ENCODE measurements at regions not wholly inside any gene's neighbourhood (a gene's known extent, or its start where the extent isn't known, plus 50 kb on each side); places are given as distances from the start of the nearest gene placed in this dataset.
"Not testable (repeated sequence)": the region's sequence is repeated elsewhere in the genome, so short reads cannot be mapped to it uniquely, and the experiment has no call there.

GRCh38 chr1:173392895-173393658 is 84.1 kb upstream of the PRDX6 start:
- H3K27ac ChIP-seq (ENCODE audit: low read depth in 1 of 2, low read length in 2 of 2): no peak overlapping the region
- H3K4me3 ChIP-seq (ENCODE audit: low read length): no peak overlapping the region
- no peaks in the 10 kb centered on the region for H3K36me3 ChIP-seq (ENCODE audit: insufficient read depth, low read length)
- no peaks in the 10 kb centered on the region for H3K27me3 ChIP-seq (ENCODE audit: control insufficient read depth in 1 of 2, insufficient read depth in 2 of 2, low read length in 2 of 2)
- Mint-ChIP-seq H3K36me3 (ENCODE audit: low read depth) (peaks cover 3% of the 10 kb centered on the region), H3K27me3 (no peaks in the 10 kb centered on the region), H3K4me1 (ENCODE audit: low read depth) (no peaks in the 10 kb centered on the region), H3K27ac (no peak overlapping the region), H3K4me3 (no peak overlapping the region), H3K9me3 (no peaks in the 10 kb centered on the region)
- no peak for TF ChIP-seq CTCF (IDR thresholded peaks at IDR 0.05)
- ChIA-PET CTCF (no interaction called here), POLR2A (no interaction called here)
- ATAC-seq (ENCODE audit: poor library complexity) (no peak), DNase-seq (no peak)
- intact Hi-C loops (cut with DNase I, micrococcal nuclease): no loop called here
- H3K4me1 ChIP-seq (ENCODE audit: insufficient read depth, low read length): no peaks in the 10 kb centered on the region
- H3K9me3 ChIP-seq (ENCODE audit: control insufficient read depth in 1 of 2, insufficient read depth in 1 of 2, low read length in 2 of 2): no peaks in the 10 kb centered on the region

- no peaks in the 10 kb centered on the region for H3K4me1 Mint-ChIP-seq (ENCODE audit: low read depth)
- TF ChIP-seq CTCF (IDR thresholded peaks at IDR 0.05): no peak
Observed at GRCh38 chr1:173393659-173394000, 83.5 kb upstream of the PRDX6 start.

GRCh38 chr1:173394813-173395212 is 82.3 kb upstream of the PRDX6 start:
- H3K27ac ChIP-seq (ENCODE audit: low read depth in 1 of 2, low read length in 2 of 2); H3K4me3 Mint-ChIP-seq; H3K4me1 ChIP-seq (ENCODE audit: insufficient read depth, low read length); ATAC-seq (ENCODE audit: poor library complexity); H3K27me3 ChIP-seq (ENCODE audit: control insufficient read depth in 1 of 2, insufficient read depth in 2 of 2, low read length in 2 of 2); H3K4me3 ChIP-seq (ENCODE audit: low read length); H3K27me3 Mint-ChIP-seq; DNase-seq; POLR2A ChIA-PET; H3K27ac Mint-ChIP-seq; H3K9me3 ChIP-seq (ENCODE audit: control insufficient read depth in 1 of 2, insufficient read depth in 1 of 2, low read length in 2 of 2); H3K9me3 Mint-ChIP-seq; intact Hi-C loops (cut with DNase I, micrococcal nuclease); H3K36me3 ChIP-seq (ENCODE audit: insufficient read depth, low read length); H3K4me1 Mint-ChIP-seq (ENCODE audit: low read depth): not testable (repeated sequence)
- peaks cover 10% of the 10 kb centered on the region for H3K36me3 Mint-ChIP-seq (ENCODE audit: low read depth)
- CTCF ChIA-PET: interaction anchor here (0.6 kb wide), 1 partner anchor 1047 kb away, joined by 3 read pairs; no protein-coding TSS in a partner anchor

More at GRCh38 chr1:173393659-173394000, 83.5 kb upstream of the PRDX6 start:
- Histone ChIP-seq H3K36me3 (ENCODE audit: insufficient read depth, low read length) (no peaks in the 10 kb centered on the region), H3K9me3 (ENCODE audit: control insufficient read depth in 1 of 2, insufficient read depth in 1 of 2, low read length in 2 of 2) (no peaks in the 10 kb centered on the region), H3K4me1 (ENCODE audit: insufficient read depth, low read length) (no peaks in the 10 kb centered on the region), H3K4me3 (ENCODE audit: low read length) (no peak overlapping the region), H3K27ac (ENCODE audit: low read depth in 1 of 2, low read length in 2 of 2) (no peak overlapping the region), H3K27me3 (ENCODE audit: control insufficient read depth in 1 of 2, insufficient read depth in 2 of 2, low read length in 2 of 2) (no peaks in the 10 kb centered on the region)
- Mint-ChIP-seq H3K4me3 (no peak overlapping the region), H3K27me3 (no peaks in the 10 kb centered on the region), H3K27ac (no peak overlapping the region), H3K9me3 (no peaks in the 10 kb centered on the region), H3K36me3 (ENCODE audit: low read depth) (peaks cover 3% of the 10 kb centered on the region)
- intact Hi-C loops (cut with DNase I, micrococcal nuclease): no loop called here
- DNase-seq: no peak
- POLR2A ChIA-PET: no interaction called here
- ATAC-seq (ENCODE audit: poor library complexity): no peak
- CTCF ChIA-PET: no interaction called here

- ATAC-seq (ENCODE audit: poor library complexity) (no peak), DNase-seq (no peak)
- no peaks in the 10 kb centered on the region for H3K36me3 ChIP-seq (ENCODE audit: insufficient read depth, low read length)
- H3K9me3 ChIP-seq (ENCODE audit: control insufficient read depth in 1 of 2, insufficient read depth in 1 of 2, low read length in 2 of 2): no peaks in the 10 kb centered on the region
- H3K4me3 Mint-ChIP-seq: no peak overlapping the region
- H3K4me1 Mint-ChIP-seq (ENCODE audit: low read depth): no peaks in the 10 kb centered on the region
- no peaks in the 10 kb centered on the region for H3K9me3 Mint-ChIP-seq
- H3K27me3 Mint-ChIP-seq: no peaks in the 10 kb centered on the region
- no peak overlapping the region for H3K27ac Mint-ChIP-seq
- no peak overlapping the region for H3K4me3 ChIP-seq (ENCODE audit: low read length)
- H3K36me3 Mint-ChIP-seq (ENCODE audit: low read depth): peaks cover 10% of the 10 kb centered on the region
- H3K4me1 ChIP-seq (ENCODE audit: insufficient read depth, low read length): no peaks in the 10 kb centered on the region
- POLR2A ChIA-PET: no interaction called here
- intact Hi-C loops (cut with DNase I, micrococcal nuclease): no loop called here
- no peak for TF ChIP-seq CTCF (IDR thresholded peaks at IDR 0.05)
- CTCF ChIA-PET: no interaction called here
- no peak overlapping the region for H3K27ac ChIP-seq (ENCODE audit: low read depth in 1 of 2, low read length in 2 of 2)
- H3K27me3 ChIP-seq (ENCODE audit: control insufficient read depth in 1 of 2, insufficient read depth in 2 of 2, low read length in 2 of 2): no peaks in the 10 kb centered on the region
Observed at GRCh38 chr1:173395762-173396161, 81.4 kb upstream of the PRDX6 start.
